Fibroblast of skin of left quadriceps (primary cell): ENCODE measurements at regions not wholly inside any gene's neighbourhood (a gene's known extent, or its start where the extent isn't known, plus 50 kb on each side); places are given as distances from the start of the nearest gene placed in this dataset.

Source experiments
- DNase-seq, 2 experiments: peaks; one replicate each; pipeline ENCODE4 v3.0.0-alpha.2; 2013; ENCODE audit warnings: low read depth in 2 of 2

- peak; percentile 59 to 61 for DNase-seq
These were observed 671.6 kb upstream of the ZP4 start for GRCh38 chr1:238562341-238562740.

- DNase-seq, result no peak
These were observed 668.0 kb upstream of the ZP4 start for GRCh38 chr1:238558746-238559145.

DNA sequence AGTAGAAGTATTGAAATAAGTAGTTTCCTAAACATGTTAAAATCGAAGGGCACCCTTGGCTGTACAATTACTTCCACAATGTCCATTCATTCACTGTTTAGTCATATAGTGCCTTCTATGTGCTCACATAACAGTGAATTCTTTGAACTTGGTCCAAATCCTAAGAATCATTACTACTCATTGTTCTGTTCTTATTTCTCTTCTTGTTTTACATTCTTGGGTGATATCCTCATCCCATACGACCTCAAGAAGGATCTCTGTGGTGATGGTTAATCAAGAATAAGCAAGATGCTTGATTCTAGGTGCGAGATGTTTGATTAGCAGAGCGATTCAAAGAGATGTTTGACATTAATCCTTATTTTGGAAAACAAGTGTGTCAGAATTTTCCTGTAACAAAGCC lies 667.4 kb upstream of the ZP4 start:
- peak; percentile 48 to 51 for DNase-seq

DNA sequence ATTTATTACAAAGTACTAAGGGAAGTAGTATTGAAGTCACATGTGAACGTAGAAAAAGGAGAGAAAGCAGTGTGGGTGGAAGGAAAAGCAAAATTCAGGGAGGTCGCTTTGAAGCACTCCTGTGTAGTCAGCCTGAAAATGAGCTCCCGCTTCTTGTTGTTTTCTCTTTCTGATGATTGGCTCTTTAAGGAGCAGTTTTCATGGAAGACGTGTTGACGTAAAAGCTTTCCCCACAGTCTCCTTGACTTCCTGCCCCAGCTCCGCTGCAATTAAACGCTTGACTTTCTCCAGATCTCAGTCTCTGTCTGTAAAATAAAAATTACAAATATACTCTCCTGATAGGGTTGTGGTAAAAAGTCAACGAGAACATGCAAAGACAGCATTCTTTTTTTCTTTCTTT lies 661.5 kb upstream of the ZP4 start:
- DNase-seq, result no peak

- no peak for DNase-seq
These were observed 658.4 kb upstream of the ZP4 start for GRCh38 chr1:238549137-238549536.

DNA sequence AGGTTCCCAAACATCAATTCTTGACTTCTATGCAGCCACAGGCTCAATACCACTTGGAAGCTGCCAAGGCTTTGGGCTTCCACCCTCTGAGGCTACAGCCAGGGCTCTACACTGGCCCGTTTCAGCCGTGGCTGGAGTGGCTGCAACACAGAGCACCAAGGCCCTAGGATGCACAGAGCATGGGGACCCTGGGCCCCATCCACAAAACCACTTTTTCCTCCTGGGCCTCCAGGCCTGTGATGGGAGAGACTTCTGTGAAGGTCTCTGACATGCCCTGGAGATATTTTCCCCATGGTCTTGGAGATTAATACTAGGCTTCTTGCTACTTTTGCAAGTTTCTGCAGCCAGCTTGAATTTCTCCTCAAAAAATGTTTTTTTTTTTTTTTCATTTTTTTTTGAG lies 655.4 kb upstream of the ZP4 start:
- DNase-seq, result no peak

GRCh38 chr1:238537641-238538040 lies 646.9 kb upstream of the ZP4 start:
- no peak for DNase-seq

- no peak for DNase-seq
These were observed 639.6 kb upstream of the ZP4 start for GRCh38 chr1:238530209-238530851.

DNA sequence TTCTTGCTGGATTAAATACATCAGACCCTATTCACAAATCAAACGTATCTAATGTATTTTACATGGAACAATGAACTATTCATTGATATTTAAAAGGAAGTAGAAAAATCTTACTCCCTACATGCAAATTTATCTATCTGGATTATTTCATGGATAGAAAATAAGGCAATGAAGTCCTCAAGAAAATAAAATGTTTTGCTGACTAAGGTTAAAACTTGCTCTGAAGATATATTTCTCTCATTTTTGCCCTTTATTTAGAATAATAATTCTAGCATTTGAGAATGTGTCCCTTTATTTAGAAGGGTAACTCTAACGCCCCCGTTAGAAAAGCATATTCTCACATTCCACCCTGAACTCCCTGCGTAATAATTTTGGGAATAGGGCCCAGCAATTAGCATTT lies 627.0 kb upstream of the ZP4 start:
- DNase-seq, result no peak

GRCh38 chr1:238501290-238501689 lies 610.6 kb upstream of the ZP4 start:
- DNase-seq, result no peak

- no peak for DNase-seq
These were observed 608.3 kb upstream of the ZP4 start for GRCh38 chr1:238499021-238499420.

GRCh38 chr1:238492271-238492670 lies 601.5 kb upstream of the ZP4 start:
- DNase-seq, result no peak

DNA sequence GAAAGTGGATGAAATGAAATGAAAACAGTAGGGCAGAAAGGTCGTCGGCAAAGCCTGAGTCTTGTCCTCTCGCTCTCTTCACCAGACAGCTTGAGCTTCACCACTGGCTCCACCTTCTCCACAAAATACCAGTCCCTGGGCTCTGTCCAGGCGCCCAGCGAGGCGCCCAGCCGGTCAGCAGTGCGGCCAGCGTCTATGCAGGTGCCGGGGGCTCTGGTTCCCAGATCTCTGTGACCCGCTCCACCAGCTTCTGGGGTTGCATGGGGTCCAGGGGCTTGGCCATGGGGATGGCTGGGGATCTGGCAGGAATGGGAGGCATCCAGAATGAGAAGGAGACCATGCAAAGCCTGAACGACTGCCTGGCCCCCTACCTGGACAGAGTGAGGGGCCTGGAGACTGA lies 600.5 kb upstream of the ZP4 start:
- no peak for DNase-seq

- no peak for DNase-seq
These were observed 598.3 kb upstream of the ZP4 start for GRCh38 chr1:238489006-238489405.

DNA sequence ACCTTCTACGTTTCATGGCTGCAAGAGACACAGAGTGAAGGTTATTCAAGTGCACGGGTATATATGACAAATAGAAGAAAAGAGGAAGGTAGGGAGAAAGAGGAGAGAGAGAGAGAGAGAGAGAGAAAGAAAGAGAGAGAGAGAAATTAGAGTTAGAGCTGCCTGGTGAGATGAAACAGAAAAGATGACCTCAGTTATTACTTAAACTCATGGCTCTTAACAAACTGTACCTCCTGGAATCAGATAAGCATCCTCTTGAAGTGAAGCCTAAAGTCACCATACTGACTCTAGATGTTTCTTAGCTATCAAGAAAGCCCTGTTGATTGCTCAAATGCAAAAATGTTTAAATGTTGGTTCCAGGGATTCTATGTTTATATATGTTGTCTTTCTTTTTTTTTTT lies 597.7 kb upstream of the ZP4 start:
- no peak for DNase-seq

DNA sequence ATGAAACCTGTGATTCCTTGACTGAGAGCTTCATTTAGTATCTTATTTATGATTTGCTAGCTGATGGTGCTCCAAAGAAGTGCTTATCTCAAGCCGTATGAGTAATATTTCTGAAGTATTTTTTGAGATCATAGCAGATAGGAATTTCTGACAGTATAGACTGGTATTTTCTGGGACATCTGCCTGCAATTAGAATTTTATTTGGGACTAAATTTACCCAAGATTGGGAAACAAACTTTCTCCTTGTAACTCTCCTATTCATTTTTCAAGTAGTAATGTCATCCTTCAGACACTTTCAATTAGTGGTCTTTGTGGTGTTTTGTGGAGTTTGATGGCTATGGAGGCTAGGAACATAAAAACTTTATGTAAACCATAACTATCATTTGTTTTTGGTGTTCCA lies 597.2 kb upstream of the ZP4 start:
- DNase-seq, result peak; percentile 66 to 69

GRCh38 chr1:238485912-238486209 lies 595.1 kb upstream of the ZP4 start:
- DNase-seq, result no peak

DNA sequence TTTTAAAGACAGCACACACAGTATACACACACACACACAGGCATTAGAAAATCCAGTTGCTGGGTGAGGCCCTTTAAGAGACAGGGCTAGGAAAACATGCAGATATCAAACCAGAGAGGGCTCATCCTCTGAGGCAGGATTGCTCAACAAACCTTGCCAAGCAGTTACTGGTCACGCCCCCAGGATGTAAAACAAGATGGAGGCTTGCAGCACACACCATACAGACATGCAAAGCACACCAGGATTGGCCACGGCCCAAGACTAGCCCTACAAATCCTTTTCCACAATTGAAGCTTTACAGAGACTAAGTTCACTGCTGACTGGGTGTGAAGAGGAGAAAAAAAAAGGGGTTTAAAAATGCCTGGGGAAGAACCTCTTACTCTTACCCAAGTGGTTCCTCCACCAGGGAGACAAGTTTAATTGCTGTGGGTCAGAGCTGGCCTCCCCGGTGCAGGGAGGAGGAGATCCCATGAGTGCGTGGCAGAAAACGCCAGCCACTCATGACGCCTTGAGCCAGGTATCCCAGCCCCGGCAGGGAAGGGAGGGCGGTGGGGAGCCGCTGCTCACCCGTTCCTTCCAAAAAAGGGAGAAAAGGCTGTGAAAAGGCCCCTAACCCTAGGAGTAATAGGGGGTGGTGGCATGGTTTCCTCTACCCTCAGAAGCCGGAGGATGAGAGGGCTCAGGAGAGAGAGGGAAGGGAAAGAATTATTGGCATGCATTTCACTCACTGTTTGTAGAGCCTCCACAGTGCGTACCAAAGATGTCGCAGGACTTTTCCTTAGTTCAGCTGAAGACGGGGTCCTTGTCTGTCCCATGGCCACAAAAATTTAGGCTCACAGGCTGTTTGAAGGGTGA lies 594.6 kb upstream of the ZP4 start:
- DNase-seq, result peak in 1 of 2 experiments; percentile 51

DNA sequence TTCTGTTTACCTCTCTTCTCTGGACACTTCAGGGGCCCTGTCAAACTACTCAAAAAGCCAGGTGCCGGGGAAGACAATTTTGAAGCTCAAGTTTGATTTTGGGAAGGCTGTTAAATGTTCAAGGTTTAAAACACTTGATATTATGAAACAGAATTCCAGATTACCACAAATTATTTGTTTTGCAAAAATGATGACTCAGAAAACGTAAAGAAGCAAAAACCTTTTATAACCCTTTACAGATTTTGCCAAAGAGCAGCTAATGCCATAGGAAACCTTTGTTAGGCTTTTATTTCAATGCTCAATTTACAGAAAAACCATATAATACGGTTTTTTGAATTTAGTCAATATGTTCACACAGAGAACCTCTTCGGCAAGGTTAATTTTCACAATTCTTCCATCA lies 593.4 kb upstream of the ZP4 start:
- DNase-seq, result no peak

- no peak for DNase-seq
These were observed 586.1 kb upstream of the ZP4 start for GRCh38 chr1:238476841-238477240.

GRCh38 chr1:238475712-238476111 lies 585.0 kb upstream of the ZP4 start:
- DNase-seq, result no peak

- no peak for DNase-seq
These were observed 583.5 kb upstream of the ZP4 start for GRCh38 chr1:238474263-238474662.

DNA sequence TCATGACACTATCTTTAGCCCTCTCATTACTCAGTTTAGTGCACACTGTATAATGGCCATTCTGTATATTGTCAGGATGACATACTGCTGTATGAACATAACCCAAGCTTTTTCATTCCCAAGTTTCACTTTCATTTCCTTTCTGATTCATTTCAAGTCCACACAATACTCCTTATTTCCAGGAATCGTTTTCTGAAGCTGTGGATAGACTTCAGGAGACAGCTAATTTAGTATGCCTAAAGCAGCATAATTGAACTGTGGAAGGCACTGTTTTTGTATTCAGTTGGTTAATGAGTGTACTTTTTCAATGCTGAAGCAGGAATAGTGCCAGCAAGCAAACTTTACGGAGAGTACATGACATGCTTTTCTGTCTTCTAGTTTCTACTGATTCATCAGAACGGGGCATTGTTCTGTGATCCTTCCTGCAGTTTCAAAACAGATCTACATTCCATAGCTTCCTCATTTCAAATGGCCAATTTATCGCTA lies 578.5 kb upstream of the ZP4 start:
- DNase-seq, result no peak

DNA sequence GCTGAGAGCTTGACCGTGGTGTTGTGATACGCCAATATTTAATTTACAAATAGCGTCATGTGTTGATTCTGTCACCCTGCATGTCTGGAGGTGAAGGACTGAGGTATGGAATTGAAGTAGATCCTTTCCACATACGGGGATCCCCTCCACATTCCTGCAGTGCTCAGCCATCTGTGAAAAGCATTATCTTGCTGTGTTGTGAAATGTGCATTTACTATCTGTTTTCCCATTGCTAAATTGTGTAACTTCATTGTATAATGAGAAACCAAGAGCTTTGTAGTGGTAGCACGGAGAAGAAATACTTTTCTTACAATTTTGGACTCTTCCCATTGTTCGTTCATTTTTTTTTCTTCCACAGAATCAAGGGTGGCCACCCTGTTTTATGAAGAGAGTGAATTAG lies 577.3 kb upstream of the ZP4 start:
- DNase-seq, result no peak
